GM19324 (cell line): ENCODE measurements at regions not wholly inside any gene's neighbourhood (a gene's known extent, or its start where the extent isn't known, plus 50 kb on each side); places are given as distances from the start of the nearest gene placed in this dataset.

Experiments used
- ATAC-seq: cut with Tn5 transposase; IDR thresholded peaks from one replicate; pipeline ENCODE4 v1.9.1; 2021; ENCODE audit warnings: mild to moderate bottlenecking, moderate library complexity; ENCODE audit not compliant: unreplicated experiment, low FRiP score

GRCh38 chr1:185646202-185646683 is 87.9 kb upstream of the HMCN1 start:
- peak; percentile 53 for ATAC-seq

DNA sequence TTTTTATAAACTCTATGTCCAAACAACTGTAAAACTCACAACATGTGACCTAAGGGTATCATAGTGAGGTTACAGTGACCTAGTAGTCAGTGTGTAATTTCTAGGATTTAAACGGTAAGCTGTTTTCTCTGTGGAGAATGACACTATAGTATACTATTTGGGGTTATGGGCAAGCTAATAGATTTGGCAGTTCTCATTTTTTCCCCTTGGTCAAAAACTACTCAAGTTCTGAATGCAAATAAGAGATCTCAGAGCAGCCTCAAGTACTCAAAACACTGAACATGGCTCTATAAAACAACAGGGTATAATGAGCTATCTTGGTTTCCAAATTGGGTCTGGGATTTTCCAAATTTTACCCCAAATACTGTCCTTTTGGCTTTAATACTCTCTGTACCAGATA is 88.5 kb upstream of the HMCN1 start:
- ATAC-seq = peak; percentile 70

DNA sequence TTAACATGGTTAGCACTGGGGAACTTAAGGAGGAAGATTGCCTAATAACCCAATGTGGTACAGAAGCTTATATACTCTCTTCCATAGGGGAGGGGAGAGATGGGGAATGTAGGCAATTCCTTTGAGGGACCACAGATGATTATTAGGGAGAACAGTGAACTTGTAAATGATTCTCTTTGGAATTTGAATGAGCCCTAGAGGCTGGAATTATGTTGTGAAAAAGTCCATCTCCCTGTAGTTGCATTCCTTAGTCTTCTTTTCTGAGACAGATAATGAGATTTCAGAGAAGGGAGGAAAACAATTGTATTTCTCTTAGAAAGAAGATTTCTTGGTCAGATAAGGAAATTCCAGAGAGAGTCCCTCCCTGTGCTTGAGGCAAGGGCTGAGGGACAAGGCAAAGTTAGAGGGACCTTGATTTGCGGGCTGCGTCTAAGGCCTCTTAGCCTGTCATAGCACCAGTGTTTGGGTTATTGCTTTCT is 89.0 kb upstream of the HMCN1 start:
- peak; percentile 27 for ATAC-seq

- no peak for ATAC-seq
Measured at GRCh38 chr1:185644531-185644930, 89.7 kb upstream of the HMCN1 start.

DNA sequence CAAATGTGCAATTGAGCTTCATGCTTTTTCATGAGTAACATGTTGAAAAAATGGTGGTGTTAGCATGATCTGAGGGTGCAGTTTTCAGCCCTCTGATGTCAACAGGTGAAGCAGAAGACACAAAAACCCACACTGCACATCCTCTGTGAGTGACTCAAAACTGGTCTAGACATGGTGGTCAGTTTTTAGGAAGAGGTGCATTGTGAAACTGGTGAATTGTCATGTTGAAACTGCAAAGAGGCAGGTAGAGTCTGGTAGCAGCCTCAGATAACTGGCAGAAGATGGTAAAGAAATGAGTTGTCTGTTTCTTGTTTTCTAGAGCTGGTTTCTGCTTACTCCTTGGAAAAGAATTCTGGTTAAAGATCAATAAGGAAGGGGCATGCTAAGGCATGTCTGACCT is 97.3 kb upstream of the HMCN1 start:
- ATAC-seq = peak; percentile 99

GRCh38 chr1:185634704-185635103 is 99.5 kb upstream of the HMCN1 start:
- ATAC-seq = no peak

- no peak for ATAC-seq
Measured at GRCh38 chr1:185632659-185633423, 101.3 kb upstream of the HMCN1 start.

DNA sequence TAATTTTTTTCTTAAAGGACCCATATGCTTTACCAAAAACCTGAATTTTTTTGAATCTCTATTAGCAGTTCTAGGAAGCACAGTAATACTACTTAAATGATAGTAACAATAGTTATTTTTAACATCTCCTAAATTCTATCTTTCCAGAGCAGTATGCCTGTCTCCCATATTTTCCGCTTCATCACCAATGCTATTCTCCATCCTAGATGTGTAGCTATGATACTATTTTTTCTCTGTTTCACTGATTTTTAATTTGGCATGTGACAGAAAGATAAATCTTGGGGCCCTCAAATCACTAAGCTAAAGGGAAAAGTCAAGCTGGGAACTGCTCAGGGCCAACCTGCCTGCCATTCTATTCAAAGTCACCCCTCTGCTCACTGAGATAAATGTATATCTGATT is 102.3 kb upstream of the HMCN1 start:
- no peak for ATAC-seq

DNA sequence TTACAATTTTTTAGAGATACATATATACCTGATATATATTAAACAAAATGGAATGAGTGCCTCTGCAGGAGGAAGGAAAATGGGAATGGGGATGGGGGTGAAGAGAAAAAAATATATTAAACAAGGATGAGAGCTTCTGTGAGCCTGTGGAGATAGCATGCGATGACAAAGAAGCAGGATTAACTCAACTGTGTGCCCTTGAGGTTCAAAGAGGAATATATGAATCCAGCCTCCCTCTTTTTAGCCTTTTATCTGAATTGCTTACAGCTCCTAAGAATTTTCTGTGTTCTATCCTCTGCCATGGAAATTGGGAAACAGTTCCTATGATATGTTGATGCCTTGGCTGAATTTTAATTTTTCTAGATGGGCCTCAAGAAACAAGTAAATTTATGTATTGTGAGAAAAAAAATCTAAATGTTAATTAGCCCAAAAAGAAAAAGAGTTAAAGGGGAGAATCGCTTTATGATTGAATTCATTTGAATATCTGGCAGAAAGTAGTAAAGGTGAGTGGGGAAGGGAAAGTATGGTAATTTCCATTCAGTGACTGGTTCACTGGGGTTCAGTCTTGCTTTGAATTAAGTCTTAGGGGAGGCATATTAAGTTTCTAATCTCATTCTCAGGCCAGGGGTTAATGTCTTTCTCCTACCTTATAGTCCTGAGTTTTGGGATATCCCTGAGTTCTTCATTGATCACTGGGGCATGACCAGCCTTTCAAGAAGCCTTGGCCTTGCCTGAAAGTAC is 106.3 kb upstream of the HMCN1 start:
- ATAC-seq = no peak

- ATAC-seq = no peak
Measured at GRCh38 chr1:185627171-185627570, 107.0 kb upstream of the HMCN1 start.

DNA sequence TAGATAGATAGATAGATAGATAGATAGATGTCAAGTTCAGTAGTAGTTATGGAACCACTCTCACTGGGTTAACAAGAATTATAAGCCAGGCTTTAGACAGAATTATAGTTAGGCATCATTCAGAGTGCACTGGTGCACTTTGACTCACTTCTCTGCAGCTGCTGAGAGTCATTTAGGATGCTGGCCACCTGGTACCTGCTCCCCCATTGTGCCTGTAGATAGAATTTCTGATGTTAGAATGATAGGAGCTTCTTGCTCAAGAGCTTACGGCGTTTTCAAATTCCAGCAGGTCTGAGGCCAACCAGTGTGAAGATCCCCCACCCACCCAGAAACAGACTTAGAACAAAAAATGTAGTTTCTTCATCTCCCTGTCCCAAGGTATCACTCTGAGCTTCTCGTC is 107.8 kb upstream of the HMCN1 start:
- ATAC-seq = no peak

DNA sequence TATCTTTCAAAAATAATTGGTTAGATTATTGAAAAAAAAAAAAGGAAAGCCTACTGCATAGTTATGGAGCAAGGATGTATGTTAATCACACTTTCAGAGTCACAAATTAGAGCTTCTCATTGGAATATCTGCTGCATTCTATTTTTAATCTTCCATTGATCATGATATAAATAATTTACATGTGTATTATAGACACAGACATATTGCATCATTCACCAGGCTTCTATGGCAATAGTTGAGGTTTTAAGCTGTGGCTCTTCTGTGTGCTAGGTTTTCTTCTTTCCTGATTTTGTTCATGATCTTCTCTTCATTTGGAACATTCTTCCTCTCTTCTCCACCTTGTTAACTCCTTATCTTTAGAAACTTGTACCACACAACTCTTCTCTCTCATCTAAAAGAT is 123.2 kb upstream of the HMCN1 start:
- no peak for ATAC-seq

- peak; percentile 70 for ATAC-seq
Measured at GRCh38 chr1:185608177-185608576, 126.0 kb upstream of the HMCN1 start.

DNA sequence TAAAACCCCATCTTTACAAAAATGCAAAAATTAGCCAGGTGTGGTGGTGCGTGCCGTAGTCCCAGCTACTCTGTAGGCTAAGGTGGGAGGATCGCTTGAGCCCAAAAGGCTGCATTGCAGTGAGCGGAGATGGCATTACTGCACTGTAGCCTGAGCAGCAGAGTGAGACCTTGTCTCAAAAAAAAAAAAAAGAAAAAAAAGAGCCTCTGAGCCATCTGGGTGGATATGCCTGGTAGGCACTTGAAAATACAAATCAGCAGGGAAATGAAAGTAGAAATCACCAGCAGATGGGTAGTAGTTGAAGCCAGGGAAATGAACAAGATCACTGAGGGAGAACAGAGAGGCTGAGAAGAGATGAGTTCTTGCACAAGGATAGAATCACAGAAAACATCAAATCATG is 131.0 kb upstream of the HMCN1 start:
- peak; percentile 60 for ATAC-seq

DNA sequence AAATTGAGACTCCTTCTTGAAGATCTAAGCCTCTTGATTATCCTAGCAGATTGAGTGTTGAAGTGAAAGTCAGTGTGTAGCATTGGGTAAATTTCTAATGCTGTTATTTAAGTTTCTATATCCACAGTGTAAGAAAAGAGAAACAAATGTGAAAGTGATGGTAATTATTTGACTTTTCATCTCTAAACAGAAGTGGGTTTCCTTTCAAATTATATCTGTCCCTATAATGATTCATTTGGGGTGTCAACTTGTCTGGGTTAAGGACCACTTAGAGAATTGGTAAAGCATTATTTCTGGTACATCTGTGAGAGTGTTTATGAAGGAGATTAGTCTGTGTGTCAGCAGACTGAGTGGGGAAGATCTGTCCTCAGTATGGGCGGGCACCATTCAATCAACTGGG is 133.0 kb upstream of the HMCN1 start:
- ATAC-seq = no peak

- ATAC-seq = no peak
Measured at GRCh38 chr1:185600641-185601040, 133.6 kb upstream of the HMCN1 start.

GRCh38 chr1:185598332-185598731 is 135.9 kb upstream of the HMCN1 start:
- no peak for ATAC-seq

- ATAC-seq = peak; percentile 70
Measured at GRCh38 chr1:185595835-185596667, 138.1 kb upstream of the HMCN1 start.

GRCh38 chr1:185594786-185595410 is 139.3 kb upstream of the HMCN1 start:
- ATAC-seq = no peak

- ATAC-seq = no peak
Measured at GRCh38 chr1:185593271-185593670, 140.9 kb upstream of the HMCN1 start.
